GM19395 (cell line): ENCODE measurements at regions not wholly inside any gene's neighbourhood (a gene's known extent, or its start where the extent isn't known, plus 50 kb on each side); places are given as distances from the start of the nearest gene placed in this dataset.
"Not testable (repeated sequence)": the region's sequence is repeated elsewhere in the genome, so short reads cannot be mapped to it uniquely, and the experiment has no call there.

ENCODE experiments used
- ATAC-seq: cut with Tn5 transposase; IDR thresholded peaks from one replicate; pipeline ENCODE4 v1.9.1; 2021; ENCODE audit warnings: mild to moderate bottlenecking, moderate library complexity; ENCODE audit not compliant: unreplicated experiment

DNA sequence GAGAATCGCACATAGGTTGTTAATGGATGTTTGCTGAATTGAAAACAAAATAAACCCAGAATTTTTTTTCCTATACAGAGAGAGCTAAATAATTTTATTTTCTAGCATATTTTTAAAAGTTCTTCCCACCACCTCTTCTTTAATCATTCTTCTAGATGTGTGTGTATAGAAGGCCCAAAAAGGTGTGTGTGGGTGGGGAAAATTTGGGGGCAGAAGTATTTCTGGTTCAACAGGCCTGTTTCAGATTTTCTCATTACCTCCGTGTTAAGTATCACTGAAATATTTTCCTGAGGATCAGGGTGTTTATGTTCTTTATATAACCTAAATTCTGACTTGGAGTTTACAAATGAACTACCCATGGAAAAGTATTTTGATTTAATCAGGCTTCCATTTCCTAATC, 144.2 kb upstream of the ZNF804B start:
- no peak for ATAC-seq

DNA sequence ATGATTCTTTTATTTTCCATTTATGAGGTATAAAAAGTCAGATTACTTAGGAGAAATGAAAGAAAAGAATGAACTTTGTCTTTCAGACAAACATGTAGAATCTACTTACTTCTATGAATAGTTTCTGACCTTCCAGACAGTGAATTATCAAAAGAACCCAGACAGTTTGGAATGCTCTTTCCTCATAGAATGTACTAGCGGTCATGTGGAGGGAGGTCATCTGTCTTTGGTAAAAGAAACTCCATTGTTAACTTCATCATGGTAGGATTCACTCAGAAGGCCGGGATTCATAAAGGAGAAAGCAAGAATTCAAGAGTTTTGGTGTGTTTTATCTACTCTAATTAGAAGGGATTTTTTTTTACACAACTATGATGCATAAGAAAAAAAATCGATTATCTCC, 144.8 kb upstream of the ZNF804B start:
- no peak for ATAC-seq

DNA sequence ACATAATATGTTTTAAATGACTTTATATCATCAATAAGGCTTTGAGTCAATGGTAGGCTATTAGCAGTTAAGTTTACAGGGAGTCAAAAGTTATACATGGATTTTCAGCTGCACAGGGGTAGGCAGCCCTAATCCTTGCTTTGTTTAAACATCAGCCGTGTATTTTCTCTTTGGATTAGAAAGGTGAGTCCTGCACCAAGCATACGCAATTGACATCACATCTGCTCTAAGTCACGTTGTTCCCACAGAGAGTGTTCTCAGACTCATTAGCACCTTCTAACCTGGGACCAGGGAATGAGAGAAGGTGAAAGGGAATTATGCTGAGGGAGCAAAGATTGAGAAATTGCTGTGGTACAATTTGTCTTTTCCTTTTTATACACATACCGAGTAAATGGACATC, 148.6 kb upstream of the ZNF804B start:
- no peak for ATAC-seq

DNA sequence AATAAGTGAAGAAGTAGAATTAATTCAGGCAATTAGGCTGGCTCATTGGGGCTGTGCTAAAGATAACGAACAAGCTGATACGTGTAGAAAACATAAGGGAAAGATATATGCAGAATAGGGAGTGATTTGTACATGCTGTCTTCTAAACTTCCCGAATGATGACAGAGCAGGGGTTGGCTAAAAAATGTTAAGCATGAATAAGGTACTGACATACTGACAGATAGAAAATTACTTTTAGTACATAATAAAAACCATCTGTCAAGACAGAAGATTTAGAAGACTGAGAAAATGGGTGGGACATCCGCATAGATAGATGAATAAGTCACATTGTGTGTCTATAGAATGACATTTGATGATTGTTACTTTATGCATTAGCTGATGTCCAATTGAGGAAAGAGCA, 158.8 kb upstream of the ZNF804B start:
- ATAC-seq = no peak

DNA sequence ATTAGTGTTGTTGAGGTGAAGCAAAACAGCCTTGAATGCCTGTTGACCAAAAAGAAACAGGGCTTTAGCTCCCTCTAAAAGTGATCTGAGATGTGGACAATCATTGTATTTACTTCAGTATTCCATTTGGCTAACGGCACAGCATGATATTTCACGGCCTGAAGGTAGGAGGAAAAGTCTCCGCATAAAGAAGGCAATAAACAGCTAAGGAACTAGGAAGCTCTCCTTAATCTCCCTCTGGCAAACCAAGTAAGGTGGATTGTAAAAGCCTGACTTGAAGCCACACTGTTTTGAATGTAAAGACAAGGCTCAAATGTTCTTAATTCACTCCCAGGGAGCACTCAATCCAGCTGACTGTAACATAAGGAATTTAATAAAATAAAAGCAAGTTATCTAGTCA, 160.0 kb upstream of the ZNF804B start:
- no peak for ATAC-seq

DNA sequence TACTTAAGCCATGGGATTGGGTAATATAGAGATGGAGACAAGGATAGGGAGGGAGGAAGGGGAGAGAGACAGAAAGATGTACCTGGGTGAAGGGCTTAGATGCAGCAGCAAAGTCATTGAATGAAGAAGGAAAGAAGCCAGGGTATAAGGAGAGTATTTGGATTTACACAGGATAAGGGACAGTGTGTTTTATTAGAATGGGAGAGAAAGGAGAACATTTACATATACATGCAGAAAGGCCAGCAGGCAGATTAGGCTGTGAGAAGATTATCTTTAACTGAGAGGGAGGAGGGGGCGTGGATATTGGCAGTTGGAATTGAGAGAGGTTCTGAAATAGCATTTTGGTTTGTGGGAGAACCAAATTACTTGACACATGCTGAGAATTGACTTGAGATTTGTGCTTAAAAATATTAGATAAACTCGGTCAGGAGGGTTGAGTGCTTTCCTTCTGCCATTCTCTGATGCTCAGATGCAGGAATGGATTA, 161.5 kb upstream of the ZNF804B start:
- ATAC-seq = no peak

DNA sequence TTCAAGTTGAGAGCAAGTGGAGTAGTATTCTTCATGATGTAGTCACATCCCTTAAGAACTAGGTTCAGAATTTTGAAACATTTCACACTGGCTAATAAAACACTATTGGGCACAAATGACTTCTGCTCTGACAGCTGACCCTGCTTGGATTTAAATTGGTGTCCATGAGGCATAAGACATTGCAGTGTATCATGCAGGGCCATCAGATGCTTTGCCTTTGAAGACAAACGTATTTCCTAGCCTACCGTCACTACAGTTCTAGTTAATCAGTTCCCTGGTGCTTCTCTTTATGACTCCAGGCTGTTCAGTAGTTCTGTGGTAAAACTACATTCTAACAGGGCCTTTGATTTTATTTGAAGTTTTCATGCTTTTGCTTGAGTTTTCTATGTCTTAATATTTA, 168.5 kb upstream of the ZNF804B start:
- ATAC-seq = no peak

DNA sequence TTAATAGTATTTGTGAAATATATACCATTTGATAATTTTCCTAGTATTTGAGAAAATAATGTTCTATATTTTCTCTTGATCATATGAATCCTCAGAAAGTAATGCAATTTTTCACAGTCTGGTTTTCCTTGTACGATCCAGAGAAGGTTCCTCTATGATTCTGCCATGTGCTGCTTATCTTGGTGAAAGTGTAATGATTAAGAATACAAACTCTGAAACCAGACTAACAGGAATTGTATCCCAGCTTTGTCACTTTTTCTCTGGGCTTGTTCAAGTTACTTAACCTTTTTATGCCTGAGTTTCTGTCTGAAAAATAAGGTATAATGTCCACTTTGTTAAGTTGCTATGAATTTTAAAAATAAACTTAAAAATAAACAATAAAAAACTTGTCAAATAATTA, 169.6 kb upstream of the ZNF804B start:
- no peak for ATAC-seq

DNA sequence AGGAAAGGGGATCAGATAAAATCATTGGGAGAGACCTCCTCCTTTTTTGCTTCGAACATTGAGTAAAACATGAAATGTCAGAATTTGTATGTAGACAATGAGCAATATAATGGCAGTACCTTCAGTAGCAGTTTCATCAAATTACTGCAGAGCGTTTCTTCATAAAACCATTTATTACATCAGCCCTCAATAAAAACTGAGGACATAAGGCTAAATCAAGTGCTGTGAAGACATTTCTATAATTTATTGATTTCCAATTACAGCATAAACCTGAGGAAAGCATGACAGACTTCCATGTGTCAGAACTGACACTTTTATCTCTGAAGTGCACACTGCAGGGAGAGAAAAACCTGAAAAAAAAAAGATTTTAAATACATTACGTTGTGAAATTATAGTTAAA, 172.6 kb upstream of the ZNF804B start:
- ATAC-seq = no peak

DNA sequence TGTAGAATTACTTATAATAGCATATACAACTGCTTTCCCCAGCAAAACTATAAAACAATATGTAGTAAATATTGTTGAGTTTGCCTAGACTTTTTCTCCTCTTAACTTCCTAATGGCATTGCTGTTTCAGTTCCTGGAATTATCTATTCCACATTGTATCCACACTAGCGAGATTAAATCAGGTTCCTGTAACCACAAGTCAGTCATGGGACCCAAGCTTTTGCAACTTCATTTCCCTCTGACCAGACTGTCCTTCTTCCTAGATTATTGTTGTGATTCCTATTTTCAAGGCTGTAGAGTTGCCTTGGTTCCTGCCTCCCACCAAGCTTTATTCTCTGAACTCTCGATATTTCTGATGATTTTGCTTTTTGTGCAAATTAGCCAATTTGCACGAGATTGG, 173.3 kb upstream of the ZNF804B start:
- ATAC-seq = no peak

DNA sequence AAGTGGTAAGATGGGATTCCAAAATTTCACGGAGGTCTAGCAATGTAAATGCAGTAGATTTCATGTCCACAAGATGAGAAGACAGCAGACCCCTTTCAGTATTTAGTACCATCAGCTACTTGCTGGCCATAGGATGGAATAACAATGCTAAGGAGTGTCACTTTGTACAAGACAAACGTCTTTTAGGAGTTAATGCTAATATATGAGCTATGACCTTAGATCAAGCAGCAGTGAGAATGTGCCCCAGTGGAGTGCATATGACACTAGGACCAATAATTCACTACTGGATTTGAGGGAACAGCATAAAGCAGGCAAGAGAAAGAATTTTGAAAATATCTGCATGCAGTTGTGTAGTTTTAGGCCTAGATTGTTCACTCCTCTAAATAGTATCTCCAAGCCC, 182.8 kb upstream of the ZNF804B start:
- ATAC-seq = no peak

DNA sequence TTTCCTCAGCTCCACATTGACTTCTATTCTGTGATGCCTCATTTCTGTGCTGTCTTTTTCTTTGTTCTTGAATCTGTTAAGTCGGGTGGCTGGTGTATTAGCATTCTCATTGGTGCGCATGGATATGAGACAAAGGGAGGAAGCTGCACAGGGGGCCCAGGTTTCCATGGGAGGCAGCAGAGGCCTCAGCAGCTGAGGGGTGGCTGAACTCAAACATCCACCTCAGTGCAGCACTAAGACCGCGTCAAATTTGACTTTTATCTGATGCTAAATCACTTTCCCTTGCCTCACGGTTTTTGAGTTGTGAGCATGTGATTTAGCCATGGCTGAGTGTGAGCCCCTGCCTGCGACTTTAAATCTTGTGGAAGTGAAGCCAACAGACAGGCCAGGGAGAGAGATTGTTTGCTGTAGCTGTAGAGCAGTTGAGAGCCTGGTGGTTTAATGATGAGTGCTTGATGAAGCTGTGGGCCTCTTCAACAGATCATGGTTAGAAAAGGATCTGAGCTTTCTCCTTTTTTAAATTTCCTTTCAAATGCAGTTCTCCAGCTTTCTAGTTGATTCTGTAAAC, 193.3 kb upstream of the ZNF804B start:
- no peak for ATAC-seq

DNA sequence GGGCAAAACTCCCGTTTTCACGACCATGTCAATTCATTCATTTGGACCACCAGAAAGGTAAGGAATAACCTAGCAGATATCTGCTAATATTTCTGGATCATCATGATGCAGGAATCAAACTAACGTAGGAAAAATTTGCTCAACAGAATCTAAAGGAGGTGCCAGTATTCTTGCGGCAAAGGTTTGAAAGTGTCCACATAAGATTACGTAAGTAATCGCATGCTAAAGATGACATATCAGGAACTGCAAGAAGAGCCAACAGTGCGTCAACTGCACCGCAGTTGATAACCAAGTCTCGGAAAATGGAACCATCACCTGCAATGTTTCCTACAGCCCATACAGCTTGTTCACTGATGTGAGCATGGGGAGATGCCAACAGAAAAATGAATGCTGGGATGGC, 194.1 kb upstream of the ZNF804B start:
- no peak for ATAC-seq

DNA sequence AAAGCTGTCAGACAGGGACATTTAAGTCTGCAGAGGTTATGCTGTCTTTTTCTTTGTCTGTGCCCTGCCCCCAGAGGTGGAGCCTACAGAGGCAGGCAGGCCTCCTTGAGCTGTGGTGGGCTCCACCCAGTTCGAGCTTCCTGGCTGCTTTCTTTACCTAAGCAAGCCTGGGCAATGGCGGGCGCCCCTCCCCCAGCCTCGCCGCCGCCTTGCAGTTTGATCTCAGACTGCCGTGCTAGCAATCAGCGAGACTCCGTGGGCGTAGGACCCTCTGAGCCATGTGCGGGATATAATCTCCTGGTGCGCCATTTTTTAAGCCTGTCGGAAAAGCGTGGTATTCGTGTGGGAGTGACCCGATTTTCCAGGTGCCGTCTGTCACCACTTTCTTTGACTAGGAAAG, 203.1 kb upstream of the ZNF804B start:
- not testable (repeated sequence) for ATAC-seq

DNA sequence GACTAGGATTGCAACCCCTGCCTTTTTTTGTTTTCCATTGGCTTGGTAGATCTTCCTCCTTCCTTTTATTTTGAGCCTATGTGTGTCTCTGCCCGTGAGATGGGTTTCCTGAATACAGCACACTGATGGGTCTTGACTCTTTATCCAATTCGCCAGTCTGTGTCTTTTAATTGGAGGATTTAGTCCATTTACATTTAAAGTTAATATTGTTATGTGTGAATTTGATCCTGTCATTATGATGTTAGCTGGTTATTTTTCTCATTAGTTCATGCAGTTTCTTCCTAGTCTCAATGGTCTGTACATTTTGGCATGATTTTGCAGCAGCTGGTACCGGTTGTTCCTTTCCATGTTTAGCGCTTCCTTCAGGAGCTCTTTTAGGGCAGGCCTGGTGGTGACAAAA, 204.7 kb upstream of the ZNF804B start:
- ATAC-seq = not testable (repeated sequence)

DNA sequence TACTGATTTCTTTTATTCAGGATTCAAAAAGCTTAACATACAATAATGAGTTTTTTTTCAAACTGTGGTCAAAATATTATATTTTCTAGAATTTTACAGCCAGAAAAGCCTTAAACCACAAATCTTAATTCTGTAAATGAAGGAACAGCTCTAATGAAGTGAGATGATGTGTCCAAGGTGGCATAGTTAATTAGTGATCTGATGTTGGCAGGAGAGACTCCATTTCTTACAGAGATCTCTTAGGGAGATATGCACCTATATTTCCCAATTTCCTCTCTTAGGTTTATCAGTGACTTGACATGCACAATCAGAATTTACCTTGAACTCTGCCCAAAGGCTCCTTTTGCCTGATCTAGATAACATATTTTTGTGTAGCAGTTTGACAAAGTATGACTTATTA, 211.1 kb upstream of the ZNF804B start:
- ATAC-seq = no peak

DNA sequence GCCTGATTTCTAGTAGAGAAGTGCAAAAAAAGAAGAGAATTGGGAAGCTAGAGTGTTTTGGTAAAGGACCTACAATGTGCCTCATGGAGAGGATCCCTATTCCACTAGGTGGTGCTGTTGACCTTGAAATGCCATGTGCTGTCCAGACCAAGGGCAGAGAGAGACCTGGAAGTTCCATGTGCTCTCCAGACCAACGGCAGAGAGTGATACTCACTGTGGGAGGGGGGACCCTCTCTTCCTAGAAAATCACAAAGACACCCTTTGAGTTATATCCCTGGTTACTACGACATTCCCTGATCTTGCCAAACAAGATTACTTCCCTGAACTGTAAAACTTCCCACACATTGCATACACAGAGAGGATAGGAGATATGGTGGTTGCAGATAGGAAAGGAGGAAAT, 212.7 kb upstream of the ZNF804B start:
- peak; percentile 72 for ATAC-seq

DNA sequence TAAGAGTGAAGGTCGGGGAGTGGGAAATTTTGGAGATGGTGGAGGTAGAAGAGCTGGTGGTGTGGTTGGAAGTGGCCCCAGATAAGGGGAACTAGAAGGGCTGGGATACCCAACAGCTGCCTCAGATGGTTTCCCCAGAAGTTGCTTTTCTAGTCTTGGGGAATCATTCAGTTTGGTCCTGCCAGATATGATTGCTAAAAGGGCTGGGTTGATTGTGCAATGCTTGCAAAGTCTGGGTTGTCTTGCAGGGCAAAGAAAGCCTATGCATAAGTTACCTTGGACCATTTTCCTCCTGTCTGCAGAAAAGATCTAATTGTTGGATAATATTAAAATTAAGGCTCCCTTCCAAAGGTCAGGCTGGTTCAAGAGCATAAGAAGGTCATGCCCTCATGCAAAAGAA, 213.8 kb upstream of the ZNF804B start:
- no peak for ATAC-seq

DNA sequence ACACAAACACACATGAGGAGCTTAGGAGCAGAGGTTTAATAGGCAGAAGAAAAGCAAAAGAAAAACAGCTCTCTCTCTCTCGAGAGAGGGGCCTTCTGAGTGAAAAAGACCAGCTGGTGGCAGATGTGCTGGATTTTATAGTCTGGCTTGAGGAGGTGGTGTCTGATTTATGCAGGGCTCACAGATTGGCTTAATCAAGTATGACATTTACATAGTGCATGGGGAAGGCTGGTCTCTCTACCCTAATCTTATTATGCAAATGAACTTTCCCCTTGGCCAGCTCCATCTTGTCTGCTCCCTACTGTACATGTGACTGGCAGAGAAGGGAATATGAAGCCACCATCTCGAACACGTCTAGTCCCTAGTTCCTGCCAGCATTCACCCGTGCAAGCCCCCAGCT, 219.5 kb upstream of the ZNF804B start:
- ATAC-seq = no peak

DNA sequence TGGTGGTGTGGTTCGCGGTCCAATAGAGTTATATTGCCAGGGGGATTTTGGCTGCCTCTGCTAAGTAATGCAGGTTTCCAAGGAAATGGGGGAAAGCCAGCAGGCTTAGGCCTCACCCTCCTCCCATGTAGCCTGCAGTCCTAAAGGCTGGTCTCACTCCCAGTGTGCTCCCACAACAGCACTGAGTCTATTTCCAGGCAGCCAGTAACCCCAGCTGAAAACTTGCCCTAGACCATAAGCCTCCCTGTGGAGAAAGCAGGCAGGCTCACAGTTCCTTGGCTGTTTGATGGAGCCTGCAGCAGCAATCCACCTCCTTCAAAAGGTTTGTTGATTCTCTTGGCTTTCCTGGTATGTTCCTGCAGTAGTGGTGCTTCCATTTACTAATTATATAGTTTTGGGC, 220.0 kb upstream of the ZNF804B start:
- ATAC-seq = no peak

DNA sequence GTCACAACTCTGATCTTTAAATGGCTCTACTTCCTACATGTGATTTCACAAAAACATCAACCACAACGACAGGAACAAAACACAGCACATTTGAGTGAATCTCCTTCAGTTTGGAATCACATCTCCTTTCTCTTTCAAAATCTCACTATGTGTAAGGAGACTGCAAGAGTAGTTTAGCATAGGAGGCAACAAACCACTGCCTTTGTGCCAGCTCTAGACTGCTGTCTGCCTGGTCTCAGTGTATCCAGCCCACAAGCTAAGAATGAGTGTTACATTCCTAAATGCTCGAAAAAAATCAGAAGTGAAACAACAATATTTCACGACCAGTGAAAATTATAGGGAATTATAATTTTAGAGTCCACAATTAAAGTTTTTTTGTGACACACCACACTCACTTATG, 217.0 kb upstream of the STEAP4 start:
- ATAC-seq = no peak

DNA sequence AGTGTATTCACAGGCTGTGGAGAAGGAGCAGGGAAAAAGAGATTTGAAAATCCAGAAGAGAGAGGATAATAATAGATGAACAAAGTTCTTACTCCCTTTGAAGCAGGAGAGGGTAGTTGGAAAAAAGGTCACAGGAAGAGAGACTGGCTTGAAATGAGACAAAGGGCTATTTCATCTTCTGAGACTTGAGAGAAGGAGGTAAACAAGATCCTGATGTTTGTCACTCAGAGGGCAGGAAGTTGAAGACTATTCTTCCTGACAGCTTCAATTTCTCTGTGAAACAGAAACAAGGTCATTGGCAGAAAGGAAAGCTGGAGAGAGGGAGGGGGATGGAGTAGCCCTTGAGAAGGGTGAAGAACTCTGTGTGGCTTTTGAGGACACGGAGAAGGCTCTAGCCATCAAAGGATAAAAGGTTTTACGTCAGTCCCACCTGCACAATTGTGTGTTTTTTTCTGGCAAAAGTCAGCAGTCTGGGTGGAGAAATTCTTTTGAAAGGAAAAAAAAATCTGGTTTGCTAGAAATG, 216.1 kb upstream of the STEAP4 start:
- no peak for ATAC-seq

DNA sequence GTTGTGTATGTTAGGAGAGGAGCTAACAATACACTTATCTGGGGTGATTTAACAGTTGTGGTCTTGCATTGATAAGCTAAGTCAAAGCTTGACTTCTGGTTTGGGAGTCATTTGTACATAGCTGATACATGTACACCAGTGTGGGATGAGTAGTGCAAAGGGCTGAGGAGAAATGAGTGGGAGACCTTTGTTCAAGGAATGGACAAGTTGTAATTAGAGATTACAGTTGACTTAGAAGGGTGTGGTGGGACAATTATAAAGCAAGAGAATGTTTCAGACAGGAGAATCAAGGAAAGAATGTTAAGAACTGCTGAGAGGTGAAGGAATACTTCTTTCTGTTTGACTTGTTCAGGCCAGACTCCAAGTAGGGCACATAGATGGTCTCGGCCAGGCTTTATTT, 209.7 kb upstream of the STEAP4 start:
- no peak for ATAC-seq
